ENCODE measurements at regions not wholly inside any gene's neighbourhood (a gene's known extent, or its start where the extent isn't known, plus 50 kb on each side); places are given as distances from the start of the nearest gene placed in this dataset.

DNA sequence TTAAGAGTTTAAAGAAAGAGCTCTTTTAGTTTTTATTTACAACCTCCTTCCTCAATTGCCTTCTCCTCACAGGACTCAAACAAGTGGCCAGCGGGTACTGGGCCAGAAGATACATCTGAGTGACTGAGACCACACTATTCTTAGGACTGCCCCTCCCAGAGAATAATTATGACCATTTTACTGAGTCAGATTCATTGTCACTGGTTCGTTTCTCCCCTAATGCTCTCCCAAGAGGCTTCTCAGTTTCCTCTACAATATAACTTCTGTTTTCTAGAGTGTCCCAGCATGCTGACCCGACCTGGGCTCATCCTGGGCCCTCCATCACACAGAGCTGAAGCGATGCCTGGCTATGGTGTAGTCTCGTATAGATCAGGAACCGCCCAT is 279.9 kb downstream of the CD83 start:
- TF ChIP-seq, protein P1, sequence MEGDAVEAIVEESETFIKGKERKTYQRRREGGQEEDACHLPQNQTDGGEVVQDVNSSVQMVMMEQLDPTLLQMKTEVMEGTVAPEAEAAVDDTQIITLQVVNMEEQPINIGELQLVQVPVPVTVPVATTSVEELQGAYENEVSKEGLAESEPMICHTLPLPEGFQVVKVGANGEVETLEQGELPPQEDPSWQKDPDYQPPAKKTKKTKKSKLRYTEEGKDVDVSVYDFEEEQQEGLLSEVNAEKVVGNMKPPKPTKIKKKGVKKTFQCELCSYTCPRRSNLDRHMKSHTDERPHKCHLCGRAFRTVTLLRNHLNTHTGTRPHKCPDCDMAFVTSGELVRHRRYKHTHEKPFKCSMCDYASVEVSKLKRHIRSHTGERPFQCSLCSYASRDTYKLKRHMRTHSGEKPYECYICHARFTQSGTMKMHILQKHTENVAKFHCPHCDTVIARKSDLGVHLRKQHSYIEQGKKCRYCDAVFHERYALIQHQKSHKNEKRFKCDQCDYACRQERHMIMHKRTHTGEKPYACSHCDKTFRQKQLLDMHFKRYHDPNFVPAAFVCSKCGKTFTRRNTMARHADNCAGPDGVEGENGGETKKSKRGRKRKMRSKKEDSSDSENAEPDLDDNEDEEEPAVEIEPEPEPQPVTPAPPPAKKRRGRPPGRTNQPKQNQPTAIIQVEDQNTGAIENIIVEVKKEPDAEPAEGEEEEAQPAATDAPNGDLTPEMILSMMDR (conservative IDR thresholded peaks at IDR 0.05; ENCODE audit: low read depth in 2 of 2): no peak
- TF ChIP-seq EZH2 (IDR thresholded peaks at IDR 0.05; ENCODE audit: low read depth, unreplicated experiment): no peak
